Esophagus squamous epithelium (tissue), 4 donors: ENCODE measurements at regions not wholly inside any gene's neighbourhood (a gene's known extent, or its start where the extent isn't known, plus 50 kb on each side); places are given as distances from the start of the nearest gene placed in this dataset.

Experiments
- CTCF ChIP-seq, 6 experiments: fragments of 450-650 bp in 4 of 6; fragments of 200-600 bp in 2 of 6; sonication (generic) in 2 of 6; IDR thresholded peaks; one replicate each; pipeline ENCODE4 v1.5.1; 2016 to 2019; ENCODE audit warnings: antibody characterized with exemption in 6 of 6, mild to moderate bottlenecking in 4 of 6, moderate library complexity in 4 of 6
- POLR2A ChIP-seq, 4 donors: fragments of 450-650 bp; IDR thresholded peaks; one replicate each; pipeline ENCODE4 v1.6.1; 2017; ENCODE audit warnings: antibody characterized with exemption in 4 of 4, mild to moderate bottlenecking in 4 of 4, moderate library complexity in 3 of 4

GRCh38 chr5:56588636-56589480, 226.5 kb upstream of the MAP3K1 start:
- TF ChIP-seq CTCF (IDR thresholded peaks at IDR 0.05), result no peak
- TF ChIP-seq POLR2A (IDR thresholded peaks at IDR 0.05), result no peak
